HEK293 (cell line): ENCODE measurements at regions not wholly inside any gene's neighbourhood (a gene's known extent, or its start where the extent isn't known, plus 50 kb on each side); places are given as distances from the start of the nearest gene placed in this dataset.

Source experiments
- CTCF ChIA-PET: fragments of 350-600 bp; formaldehyde crosslinking; extraction: SDS; loops from one replicate; lab custom pipeline; 2021; ENCODE audit warnings: antibody characterized with exemption; lab: Yijun Ruan, JAX
- POLR2A ChIA-PET: fragments of 300-600 bp; formaldehyde crosslinking; extraction: SDS; loops from one replicate; lab custom pipeline; 2020; ENCODE audit warnings: antibody characterized with exemption, inconsistent platforms; lab: Yijun Ruan, JAX
- H3K27ac ChIP-seq: fragments of 200-500 bp; sonication (Bioruptor generic); 2 replicates; pipeline ENCODE4 v1.5.1; 2014; ENCODE audit warnings: low read depth, low read length, control low read depth, inconsistent platforms; ENCODE audit errors: extremely low read depth
- H3K36me3 ChIP-seq, 2 experiments: fragments of 200-500 bp in 1 of 2; sonication (Bioruptor generic) in 1 of 2; 1 replicate in 1 of 2; 2 replicates in 1 of 2; pipeline ENCODE4 v1.5.1; 2014 to 2017; ENCODE audit warnings: inconsistent platforms in 2 of 2, low read length in 2 of 2; ENCODE audit not compliant: control insufficient read depth in 2 of 2, insufficient read depth in 1 of 2
- H3K4me1 ChIP-seq: fragments of 200-500 bp; sonication (Bioruptor generic); 2 replicates; pipeline ENCODE4 v1.5.1; 2014; ENCODE audit warnings: mild to moderate bottlenecking, low read length, inconsistent platforms; ENCODE audit not compliant: control insufficient read depth, insufficient read depth
- H3K4me3 ChIP-seq: 2 replicates; pipeline ENCODE4 v1.5.1; 2011; ENCODE audit warnings: low read depth, mild to moderate bottlenecking, control low read depth, low read length, moderate library complexity
- H3K9me3 ChIP-seq: fragments of 200-500 bp; sonication (Bioruptor generic); 2 replicates; pipeline ENCODE4 v1.5.1; 2014; ENCODE audit warnings: low read depth, low read length, inconsistent platforms; ENCODE audit not compliant: control insufficient read depth, insufficient read depth
- EGR2 ChIP-seq: fragments of 450-650 bp; formaldehyde crosslinking; IDR thresholded peaks from 2 replicates; pipeline ENCODE4 v1.5.1; 2016; ENCODE audit warnings: low read depth, missing biosample characterization, missing genetic modification characterization
- KLF10 ChIP-seq: fragments of 450-650 bp; IDR thresholded peaks from 2 replicates; pipeline ENCODE4 v1.5.1; 2018; ENCODE audit warnings: missing biosample characterization, mild to moderate bottlenecking, missing genetic modification characterization
- SP3 ChIP-seq: fragments of 450-650 bp; formaldehyde crosslinking; IDR thresholded peaks from 2 replicates; pipeline ENCODE4 v1.5.1; 2016; ENCODE audit warnings: missing biosample characterization, missing genetic modification characterization
- TRIM28 ChIP-seq: IDR thresholded peaks from 2 replicates; pipeline ENCODE4 v1.6.1; 2011; ENCODE audit warnings: low read length, control low read depth, borderline replicate concordance
- ZBTB1 ChIP-seq: fragments of 450-650 bp; formaldehyde crosslinking; IDR thresholded peaks from 2 replicates; pipeline ENCODE4 v1.5.1; 2016; ENCODE audit warnings: missing biosample characterization, missing genetic modification characterization
- ZFP3 ChIP-seq: fragments of 450-650 bp; formaldehyde crosslinking; IDR thresholded peaks from 2 replicates; pipeline ENCODE4 v1.5.1; 2016; ENCODE audit warnings: low read depth, missing biosample characterization, missing genetic modification characterization
- ZNF114 ChIP-seq: fragments of 450-650 bp; formaldehyde crosslinking; IDR thresholded peaks from 2 replicates; pipeline ENCODE4 v1.5.0; 2017; ENCODE audit warnings: missing biosample characterization, missing genetic modification characterization
- ZNF121 ChIP-seq: fragments of 450-650 bp; formaldehyde crosslinking; IDR thresholded peaks from 2 replicates; pipeline ENCODE4 v1.5.1; 2016; ENCODE audit warnings: missing biosample characterization, missing genetic modification characterization
- ZNF132 ChIP-seq: fragments of 450-650 bp; formaldehyde crosslinking; IDR thresholded peaks from 2 replicates; pipeline ENCODE4 v1.5.1; 2017; ENCODE audit warnings: missing biosample characterization, missing genetic modification characterization, borderline replicate concordance
- ZNF19 ChIP-seq: fragments of 450-650 bp; formaldehyde crosslinking; IDR thresholded peaks from 2 replicates; pipeline ENCODE4; 2016; ENCODE audit warnings: missing biosample characterization, missing genetic modification characterization, low read depth
- ZNF248 ChIP-seq: fragments of 450-650 bp; formaldehyde crosslinking; IDR thresholded peaks from 2 replicates; pipeline ENCODE4 v1.5.1; 2017; ENCODE audit warnings: missing biosample characterization, missing genetic modification characterization
- ZNF394 ChIP-seq: fragments of 450-650 bp; formaldehyde crosslinking; IDR thresholded peaks from 2 replicates; pipeline ENCODE4 v1.5.1; 2016; ENCODE audit warnings: missing biosample characterization, missing genetic modification characterization, mild to moderate bottlenecking, moderate library complexity, borderline replicate concordance
- ZNF404 ChIP-seq: fragments of 450-650 bp; formaldehyde crosslinking; IDR thresholded peaks from 2 replicates; pipeline ENCODE4 v1.5.1; 2017; ENCODE audit warnings: missing biosample characterization, missing genetic modification characterization
- ZNF510 ChIP-seq: fragments of 450-650 bp; formaldehyde crosslinking; IDR thresholded peaks from 2 replicates; pipeline ENCODE4 v1.5.1; 2018; ENCODE audit warnings: mild to moderate bottlenecking, missing genetic modification characterization, missing biosample characterization; ENCODE audit not compliant: insufficient replicate concordance
- ZNF571 ChIP-seq: fragments of 450-650 bp; formaldehyde crosslinking; IDR thresholded peaks from 2 replicates; pipeline ENCODE4 v1.5.0; 2017; ENCODE audit warnings: missing biosample characterization, missing genetic modification characterization
- ZNF596 ChIP-seq: fragments of 450-650 bp; IDR thresholded peaks from 2 replicates; pipeline ENCODE4 v1.5.0; 2018; ENCODE audit warnings: missing biosample characterization, mild to moderate bottlenecking, missing genetic modification characterization, moderate library complexity
- ZNF600 ChIP-seq: fragments of 450-650 bp; formaldehyde crosslinking; IDR thresholded peaks from 2 replicates; pipeline ENCODE4 v1.5.1; 2016; ENCODE audit warnings: missing biosample characterization, missing genetic modification characterization
- ZNF707 ChIP-seq: fragments of 450-650 bp; formaldehyde crosslinking; IDR thresholded peaks from 2 replicates; pipeline ENCODE4 v1.5.1; 2016; ENCODE audit warnings: missing biosample characterization, missing genetic modification characterization
- ZSCAN30 ChIP-seq: fragments of 450-650 bp; IDR thresholded peaks from 2 replicates; pipeline ENCODE4 v1.5.1; 2018; ENCODE audit warnings: missing biosample characterization, mild to moderate bottlenecking, missing genetic modification characterization, moderate library complexity
- TF ChIP-seq, protein P1 (sequence below): fragments of 450-650 bp; formaldehyde crosslinking; IDR thresholded peaks from 2 replicates; pipeline ENCODE4 v1.5.1; 2016; ENCODE audit warnings: missing biosample characterization, missing genetic modification characterization
- TF ChIP-seq, protein P2 (sequence below): fragments of 450-650 bp; formaldehyde crosslinking; optimal IDR thresholded peaks from 2 replicates; pipeline ENCODE3; 2016; ENCODE audit warnings: missing biosample characterization, mild to moderate bottlenecking, missing genetic modification characterization
- TF ChIP-seq, protein P3 (sequence below): fragments of 450-650 bp; formaldehyde crosslinking; IDR thresholded peaks from 2 replicates; pipeline ENCODE4 v1.5.1; 2016; ENCODE audit warnings: missing biosample characterization, missing genetic modification characterization
- TF ChIP-seq, protein P4 (sequence below): fragments of 450-650 bp; formaldehyde crosslinking; IDR thresholded peaks from 2 replicates; pipeline ENCODE4 v1.5.1; 2017; ENCODE audit warnings: missing biosample characterization, missing genetic modification characterization
- TF ChIP-seq, protein P5 (sequence below): fragments of 450-650 bp; formaldehyde crosslinking; IDR thresholded peaks from 2 replicates; pipeline ENCODE4 v1.5.1; 2016; ENCODE audit warnings: missing biosample characterization, missing genetic modification characterization

DNA sequence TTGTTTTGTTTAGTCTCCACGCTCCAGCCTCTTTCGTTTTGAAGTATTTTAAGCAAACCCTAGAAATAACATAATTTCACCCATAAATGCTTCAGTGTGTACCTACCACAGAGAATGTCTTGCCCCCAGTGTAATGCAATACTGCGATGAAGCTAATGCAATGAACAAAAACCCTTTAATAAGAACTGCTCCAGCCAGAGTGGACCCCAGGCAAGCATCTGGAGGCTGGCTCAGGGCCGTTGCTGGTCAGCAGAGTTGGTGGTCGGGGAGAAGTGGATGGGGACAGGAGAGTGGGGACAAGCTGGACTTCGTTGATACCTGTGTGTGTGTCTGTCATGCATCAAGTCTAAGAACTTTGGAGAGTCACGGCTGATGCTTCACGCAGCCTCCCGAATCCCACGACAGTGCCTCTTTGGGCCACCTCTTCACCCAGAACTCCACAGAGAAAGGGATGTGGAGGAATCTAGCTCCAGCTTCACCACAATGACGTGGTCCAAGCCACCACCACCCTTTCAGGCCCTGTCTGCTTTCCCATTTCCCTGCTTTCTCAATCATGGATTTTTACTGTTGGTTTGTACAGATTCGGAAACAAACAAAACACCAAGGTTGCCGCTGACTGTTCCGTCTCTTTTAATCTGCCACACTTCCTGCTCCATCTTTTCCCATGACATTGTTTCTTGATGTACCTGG lies 108.6 kb upstream of the ERRFI1 start (continued):
- TF ChIP-seq ZNF394 (no peak), ZNF132 (tag by site-specific recombination) (no peak), ZNF571 (tag by site-specific recombination) (no peak), ZNF510 (tag by site-specific recombination) (no peak), TRIM28 (no peak), ZNF596 (no peak), ZFP3 (tag by site-specific recombination) (no peak), SP3 (tag by site-specific recombination) (no peak)
- TF ChIP-seq, protein P1, sequence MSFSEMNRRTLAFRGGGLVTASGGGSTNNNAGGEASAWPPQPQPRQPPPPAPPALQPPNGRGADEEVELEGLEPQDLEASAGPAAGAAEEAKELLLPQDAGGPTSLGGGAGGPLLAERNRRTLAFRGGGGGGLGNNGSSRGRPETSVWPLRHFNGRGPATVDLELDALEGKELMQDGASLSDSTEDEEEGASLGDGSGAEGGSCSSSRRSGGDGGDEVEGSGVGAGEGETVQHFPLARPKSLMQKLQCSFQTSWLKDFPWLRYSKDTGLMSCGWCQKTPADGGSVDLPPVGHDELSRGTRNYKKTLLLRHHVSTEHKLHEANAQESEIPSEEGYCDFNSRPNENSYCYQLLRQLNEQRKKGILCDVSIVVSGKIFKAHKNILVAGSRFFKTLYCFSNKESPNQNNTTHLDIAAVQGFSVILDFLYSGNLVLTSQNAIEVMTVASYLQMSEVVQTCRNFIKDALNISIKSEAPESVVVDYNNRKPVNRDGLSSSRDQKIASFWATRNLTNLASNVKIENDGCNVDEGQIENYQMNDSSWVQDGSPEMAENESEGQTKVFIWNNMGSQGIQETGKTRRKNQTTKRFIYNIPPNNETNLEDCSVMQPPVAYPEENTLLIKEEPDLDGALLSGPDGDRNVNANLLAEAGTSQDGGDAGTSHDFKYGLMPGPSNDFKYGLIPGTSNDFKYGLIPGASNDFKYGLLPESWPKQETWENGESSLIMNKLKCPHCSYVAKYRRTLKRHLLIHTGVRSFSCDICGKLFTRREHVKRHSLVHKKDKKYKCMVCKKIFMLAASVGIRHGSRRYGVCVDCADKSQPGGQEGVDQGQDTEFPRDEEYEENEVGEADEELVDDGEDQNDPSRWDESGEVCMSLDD (tag by site-specific recombination) = no peak

DNA sequence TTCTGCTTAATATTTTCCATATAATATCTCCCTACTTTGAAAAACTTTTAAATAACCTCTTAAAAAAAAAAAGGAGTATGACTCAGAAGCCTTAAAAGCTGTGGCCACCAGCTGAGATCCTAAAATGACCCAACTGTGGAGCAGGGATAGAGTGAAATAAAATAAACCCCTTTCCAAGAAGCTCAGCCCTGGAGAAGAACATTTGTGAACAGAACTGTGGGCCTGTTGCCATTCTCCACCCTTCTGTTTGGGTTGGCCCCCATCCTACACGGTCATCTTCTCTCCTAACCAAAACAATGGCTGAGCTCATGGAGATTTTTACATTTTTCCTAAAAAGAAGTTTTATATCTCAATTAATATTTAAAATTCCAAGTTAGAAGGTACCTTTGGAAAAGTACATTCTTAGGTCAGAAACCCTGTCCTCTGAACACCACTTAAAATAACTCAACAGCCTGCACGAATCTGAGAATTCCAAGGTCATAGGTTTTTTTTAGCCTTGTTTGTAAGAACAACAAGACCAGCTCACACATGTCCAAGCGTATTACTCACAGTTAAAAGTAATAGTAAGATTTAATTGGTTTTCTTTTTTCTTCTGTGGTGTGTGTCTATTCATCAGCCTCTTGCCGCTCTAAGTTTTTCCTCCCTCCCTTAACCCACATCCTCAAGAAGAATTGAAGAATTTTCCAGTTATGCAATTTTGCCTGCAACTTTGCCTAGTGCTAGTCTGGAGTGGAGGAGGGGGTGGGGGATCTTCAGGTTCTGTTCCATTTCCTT lies 107.7 kb upstream of the ERRFI1 start:
- Histone ChIP-seq H3K27ac (no peak overlapping the region), H3K36me3 (no peaks in the 10 kb centered on the region), H3K4me3 (no peak overlapping the region), H3K4me1 (peaks cover 9% of the 10 kb centered on the region), H3K9me3 (no peaks in the 10 kb centered on the region)
- CTCF ChIA-PET = interaction anchor here (0.6 to 0.9 kb wide), 5 partner anchors 19 to 608 kb away, joined by 3 to 5 read pairs (median 3); no protein-coding TSS in a partner anchor
- POLR2A ChIA-PET = interaction anchor here (0.6 kb wide), 1 partner anchor 12 kb away, joined by 6 read pairs; no protein-coding TSS in a partner anchor
- TF ChIP-seq, protein P2, sequence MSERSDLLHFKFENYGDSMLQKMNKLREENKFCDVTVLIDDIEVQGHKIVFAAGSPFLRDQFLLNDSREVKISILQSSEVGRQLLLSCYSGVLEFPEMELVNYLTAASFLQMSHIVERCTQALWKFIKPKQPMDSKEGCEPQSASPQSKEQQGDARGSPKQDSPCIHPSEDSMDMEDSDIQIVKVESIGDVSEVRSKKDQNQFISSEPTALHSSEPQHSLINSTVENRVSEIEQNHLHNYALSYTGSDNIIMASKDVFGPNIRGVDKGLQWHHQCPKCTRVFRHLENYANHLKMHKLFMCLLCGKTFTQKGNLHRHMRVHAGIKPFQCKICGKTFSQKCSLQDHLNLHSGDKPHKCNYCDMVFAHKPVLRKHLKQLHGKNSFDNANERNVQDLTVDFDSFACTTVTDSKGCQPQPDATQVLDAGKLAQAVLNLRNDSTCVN (tag by site-specific recombination) = no peak
- TF ChIP-seq EGR2 (tag by site-specific recombination) = no peak
- TF ChIP-seq ZNF600 (tag by site-specific recombination) = no peak
- no peak for TF ChIP-seq ZNF121 (tag by site-specific recombination)
- no peak for TF ChIP-seq ZNF114
- no peak for TF ChIP-seq ZBTB1
- no peak for TF ChIP-seq ZNF248 (tag by site-specific recombination)
- no peak for TF ChIP-seq ZSCAN30 (tag by site-specific recombination)
- no peak for TF ChIP-seq ZNF707
- TF ChIP-seq, protein P3, sequence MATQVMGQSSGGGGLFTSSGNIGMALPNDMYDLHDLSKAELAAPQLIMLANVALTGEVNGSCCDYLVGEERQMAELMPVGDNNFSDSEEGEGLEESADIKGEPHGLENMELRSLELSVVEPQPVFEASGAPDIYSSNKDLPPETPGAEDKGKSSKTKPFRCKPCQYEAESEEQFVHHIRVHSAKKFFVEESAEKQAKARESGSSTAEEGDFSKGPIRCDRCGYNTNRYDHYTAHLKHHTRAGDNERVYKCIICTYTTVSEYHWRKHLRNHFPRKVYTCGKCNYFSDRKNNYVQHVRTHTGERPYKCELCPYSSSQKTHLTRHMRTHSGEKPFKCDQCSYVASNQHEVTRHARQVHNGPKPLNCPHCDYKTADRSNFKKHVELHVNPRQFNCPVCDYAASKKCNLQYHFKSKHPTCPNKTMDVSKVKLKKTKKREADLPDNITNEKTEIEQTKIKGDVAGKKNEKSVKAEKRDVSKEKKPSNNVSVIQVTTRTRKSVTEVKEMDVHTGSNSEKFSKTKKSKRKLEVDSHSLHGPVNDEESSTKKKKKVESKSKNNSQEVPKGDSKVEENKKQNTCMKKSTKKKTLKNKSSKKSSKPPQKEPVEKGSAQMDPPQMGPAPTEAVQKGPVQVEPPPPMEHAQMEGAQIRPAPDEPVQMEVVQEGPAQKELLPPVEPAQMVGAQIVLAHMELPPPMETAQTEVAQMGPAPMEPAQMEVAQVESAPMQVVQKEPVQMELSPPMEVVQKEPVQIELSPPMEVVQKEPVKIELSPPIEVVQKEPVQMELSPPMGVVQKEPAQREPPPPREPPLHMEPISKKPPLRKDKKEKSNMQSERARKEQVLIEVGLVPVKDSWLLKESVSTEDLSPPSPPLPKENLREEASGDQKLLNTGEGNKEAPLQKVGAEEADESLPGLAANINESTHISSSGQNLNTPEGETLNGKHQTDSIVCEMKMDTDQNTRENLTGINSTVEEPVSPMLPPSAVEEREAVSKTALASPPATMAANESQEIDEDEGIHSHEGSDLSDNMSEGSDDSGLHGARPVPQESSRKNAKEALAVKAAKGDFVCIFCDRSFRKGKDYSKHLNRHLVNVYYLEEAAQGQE (tag by site-specific recombination) = no peak
- no peak for TF ChIP-seq ZNF19 (tag by site-specific recombination)
- TF ChIP-seq KLF10 (tag by site-specific recombination) = no peak
- TF ChIP-seq, protein P4, sequence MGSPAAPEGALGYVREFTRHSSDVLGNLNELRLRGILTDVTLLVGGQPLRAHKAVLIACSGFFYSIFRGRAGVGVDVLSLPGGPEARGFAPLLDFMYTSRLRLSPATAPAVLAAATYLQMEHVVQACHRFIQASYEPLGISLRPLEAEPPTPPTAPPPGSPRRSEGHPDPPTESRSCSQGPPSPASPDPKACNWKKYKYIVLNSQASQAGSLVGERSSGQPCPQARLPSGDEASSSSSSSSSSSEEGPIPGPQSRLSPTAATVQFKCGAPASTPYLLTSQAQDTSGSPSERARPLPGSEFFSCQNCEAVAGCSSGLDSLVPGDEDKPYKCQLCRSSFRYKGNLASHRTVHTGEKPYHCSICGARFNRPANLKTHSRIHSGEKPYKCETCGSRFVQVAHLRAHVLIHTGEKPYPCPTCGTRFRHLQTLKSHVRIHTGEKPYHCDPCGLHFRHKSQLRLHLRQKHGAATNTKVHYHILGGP = no peak
- TF ChIP-seq, protein P5, sequence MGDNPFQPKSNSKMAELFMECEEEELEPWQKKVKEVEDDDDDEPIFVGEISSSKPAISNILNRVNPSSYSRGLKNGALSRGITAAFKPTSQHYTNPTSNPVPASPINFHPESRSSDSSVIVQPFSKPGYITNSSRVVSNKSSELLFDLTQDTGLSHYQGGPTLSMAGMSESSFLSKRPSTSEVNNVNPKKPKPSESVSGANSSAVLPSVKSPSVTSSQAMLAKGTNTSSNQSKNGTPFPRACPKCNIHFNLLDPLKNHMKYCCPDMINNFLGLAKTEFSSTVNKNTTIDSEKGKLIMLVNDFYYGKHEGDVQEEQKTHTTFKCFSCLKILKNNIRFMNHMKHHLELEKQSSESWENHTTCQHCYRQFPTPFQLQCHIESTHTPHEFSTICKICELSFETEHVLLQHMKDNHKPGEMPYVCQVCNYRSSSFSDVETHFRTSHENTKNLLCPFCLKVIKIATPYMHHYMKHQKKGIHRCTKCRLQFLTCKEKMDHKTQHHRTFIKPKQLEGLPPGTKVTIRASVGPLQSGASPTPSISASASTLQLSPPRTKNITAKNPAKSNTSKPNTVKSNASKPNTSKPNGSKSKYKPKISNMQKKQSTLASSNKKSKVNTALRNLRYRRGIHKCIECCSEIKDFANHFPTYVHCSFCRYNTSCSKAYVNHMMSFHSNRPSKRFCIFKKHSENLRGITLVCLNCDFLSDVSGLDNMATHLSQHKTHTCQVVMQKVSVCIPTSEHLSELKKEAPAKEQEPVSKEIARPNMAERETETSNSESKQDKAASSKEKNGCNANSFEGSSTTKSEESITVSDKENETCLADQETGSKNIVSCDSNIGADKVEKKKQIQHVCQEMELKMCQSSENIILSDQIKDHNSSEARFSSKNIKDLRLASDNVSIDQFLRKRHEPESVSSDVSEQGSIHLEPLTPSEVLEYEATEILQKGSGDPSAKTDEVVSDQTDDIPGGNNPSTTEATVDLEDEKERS (tag by site-specific recombination) = no peak
- TF ChIP-seq ZNF404 (tag by site-specific recombination) = no peak
